GM19467 (cell line): ENCODE measurements at regions not wholly inside any gene's neighbourhood (a gene's known extent, or its start where the extent isn't known, plus 50 kb on each side); places are given as distances from the start of the nearest gene placed in this dataset.

Experiments
- ATAC-seq: cut with Tn5 transposase; IDR thresholded peaks from one replicate; pipeline ENCODE4 v1.9.1; 2021; ENCODE audit warnings: mild to moderate bottlenecking, moderate library complexity; ENCODE audit not compliant: unreplicated experiment

- ATAC-seq, result no peak
Measured at GRCh38 chr13:78802912-78803311, 144.0 kb upstream of the OBI1 start.

GRCh38 chr13:78787190-78787589 is 128.2 kb upstream of the OBI1 start:
- ATAC-seq, result no peak

DNA sequence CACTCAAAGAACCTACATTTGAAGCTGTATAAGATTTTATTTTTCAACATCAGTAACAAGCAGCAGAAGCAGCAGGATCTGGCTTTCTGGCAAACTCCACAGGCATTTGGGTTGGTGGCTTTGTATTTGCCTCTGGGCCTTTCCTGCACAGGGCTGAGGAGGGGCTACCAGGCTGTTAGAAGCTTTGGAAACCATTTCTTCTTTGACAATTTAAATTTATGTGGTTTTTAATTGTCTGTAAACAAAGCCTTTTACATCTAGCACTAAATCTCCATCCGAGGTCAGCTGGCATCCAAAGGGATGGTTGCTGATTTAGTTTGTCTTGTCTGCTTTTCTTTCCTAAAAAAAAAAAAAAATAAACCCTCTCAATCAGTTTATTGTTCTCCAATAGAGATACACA is 127.5 kb upstream of the OBI1 start:
- ATAC-seq, result no peak

- ATAC-seq, result no peak
Measured at GRCh38 chr13:78785764-78786163, 126.8 kb upstream of the OBI1 start.

GRCh38 chr13:78784014-78784750 is 125.2 kb upstream of the OBI1 start:
- ATAC-seq, result no peak

DNA sequence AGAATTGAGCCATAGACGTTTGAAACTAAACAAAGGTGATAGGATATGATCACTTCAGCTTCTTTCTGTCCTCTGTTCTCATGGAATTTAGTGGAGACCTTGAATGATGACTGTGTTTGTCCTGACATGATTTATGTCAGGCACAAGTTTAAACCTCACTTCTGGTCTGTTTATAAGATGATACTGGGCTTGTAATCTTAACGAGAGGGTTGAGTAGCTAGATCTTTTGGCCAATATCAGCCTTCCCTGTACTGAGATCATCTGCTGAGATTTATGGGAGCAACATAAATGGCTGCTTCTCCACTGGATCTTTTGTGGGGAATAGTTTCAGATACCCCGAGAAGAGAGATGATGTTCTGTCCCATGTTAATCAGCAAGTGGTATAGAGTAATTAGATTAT is 121.8 kb upstream of the OBI1 start:
- ATAC-seq, result no peak

DNA sequence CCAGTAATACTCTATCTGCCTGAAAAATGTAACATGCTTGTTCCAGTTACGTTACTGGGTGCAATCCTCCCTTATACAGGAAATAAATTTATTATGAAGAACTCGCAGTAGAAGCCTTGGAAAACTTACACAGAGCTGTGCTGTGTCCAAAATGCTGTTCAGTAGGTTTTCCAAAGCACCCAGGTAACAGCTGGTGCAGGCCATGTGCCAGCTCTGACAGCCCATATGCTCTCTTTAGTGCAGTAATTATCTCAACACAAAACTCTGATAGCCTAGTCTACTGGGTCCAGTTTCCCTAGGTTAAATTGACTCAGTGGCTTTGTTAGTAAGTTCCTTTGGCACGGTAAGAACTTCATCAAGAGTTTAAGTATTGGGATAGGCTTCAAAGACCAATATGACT is 120.7 kb upstream of the OBI1 start:
- ATAC-seq, result no peak

DNA sequence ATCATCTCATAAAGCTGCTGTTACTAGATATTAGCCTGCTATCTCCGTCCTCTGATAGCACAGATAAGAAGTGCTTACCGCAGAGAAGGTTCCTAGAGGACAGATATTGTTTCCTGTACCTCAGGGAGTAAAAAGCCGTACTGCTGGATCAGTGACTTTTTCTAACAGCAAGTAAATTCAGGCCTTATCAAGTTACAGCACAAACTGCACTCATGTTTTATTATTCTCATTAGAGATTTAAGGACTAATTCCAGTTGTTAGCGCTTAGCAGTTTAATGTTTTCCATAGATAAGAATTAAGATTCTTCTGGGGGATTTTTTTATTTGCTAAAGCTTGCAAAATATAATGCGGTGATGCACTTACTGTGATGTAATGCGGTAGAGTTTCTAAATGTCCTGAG is 119.0 kb upstream of the OBI1 start:
- ATAC-seq, result no peak

GRCh38 chr13:78777396-78777795 is 118.4 kb upstream of the OBI1 start:
- no peak for ATAC-seq

- no peak for ATAC-seq
Measured at GRCh38 chr13:78772933-78773332, 114.0 kb upstream of the OBI1 start.

DNA sequence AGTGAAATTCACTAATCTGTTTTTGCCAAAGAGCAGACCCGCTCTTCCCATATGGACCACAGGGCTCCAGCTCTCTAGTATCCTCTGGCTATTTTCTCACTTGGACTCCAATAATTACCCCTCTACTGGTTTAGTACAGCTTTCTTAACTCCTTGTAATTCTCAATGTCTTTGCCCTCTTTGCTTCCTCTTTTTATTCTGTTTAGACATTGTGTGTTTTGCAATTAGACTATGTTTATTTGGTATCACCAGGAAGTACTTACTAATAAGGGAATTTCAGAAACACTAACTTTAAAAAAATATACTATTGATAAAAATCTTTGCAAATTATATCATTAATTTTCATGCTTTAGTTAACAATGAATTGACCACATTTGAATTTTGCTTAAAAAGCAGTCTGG is 111.6 kb upstream of the OBI1 start:
- no peak for ATAC-seq

- no peak for ATAC-seq
Measured at GRCh38 chr13:78768950-78769349, 110.0 kb upstream of the OBI1 start.

GRCh38 chr13:78764665-78765064 is 105.7 kb upstream of the OBI1 start:
- no peak for ATAC-seq

DNA sequence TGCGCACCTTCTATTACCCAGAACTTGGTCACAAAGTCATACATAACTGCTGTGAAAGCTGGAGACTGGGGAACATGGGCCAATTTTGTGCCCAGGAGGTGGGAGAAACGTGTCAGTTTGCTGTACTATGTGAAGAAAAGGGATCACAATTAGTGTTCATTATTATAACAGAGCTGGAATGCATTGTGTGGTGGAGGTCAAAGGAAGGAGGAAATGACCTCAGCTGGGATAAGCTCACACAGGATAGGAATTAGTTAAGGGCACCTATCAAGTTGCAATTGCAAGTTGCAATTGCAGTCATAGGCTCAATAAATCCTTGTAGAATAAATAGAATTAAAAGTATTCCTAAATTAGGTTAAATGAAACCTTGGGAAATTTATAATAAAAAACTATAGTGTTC is 103.9 kb upstream of the OBI1 start:
- no peak for ATAC-seq

DNA sequence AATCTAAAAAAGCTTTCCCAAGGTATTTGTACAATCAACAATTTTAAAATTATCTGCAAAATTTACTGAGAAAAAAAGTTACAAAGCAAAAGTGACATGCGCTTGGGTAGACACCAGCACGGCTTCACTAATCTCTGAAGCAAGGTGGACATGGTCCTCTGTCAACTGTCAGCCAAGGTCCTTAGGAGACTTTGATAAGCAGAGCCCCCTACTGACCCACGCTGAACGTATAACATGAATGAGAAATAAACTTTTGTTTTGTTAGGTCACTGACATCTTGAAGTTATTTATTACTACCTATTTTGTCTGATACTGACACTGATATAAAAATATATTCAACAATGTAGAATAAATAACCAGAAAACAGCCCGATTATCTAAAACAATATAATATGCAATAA is 100.7 kb upstream of the OBI1 start:
- ATAC-seq, result no peak

GRCh38 chr13:78758549-78758948 is 99.6 kb upstream of the OBI1 start:
- ATAC-seq, result no peak

GRCh38 chr13:78753435-78753834 is 94.5 kb upstream of the OBI1 start:
- ATAC-seq, result no peak

GRCh38 chr13:78750735-78751134 is 91.8 kb upstream of the OBI1 start:
- ATAC-seq, result no peak

GRCh38 chr13:78743973-78744372 is 85.0 kb upstream of the OBI1 start:
- ATAC-seq, result no peak

GRCh38 chr13:78742659-78743058 is 83.7 kb upstream of the OBI1 start:
- no peak for ATAC-seq

- ATAC-seq, result no peak
Measured at GRCh38 chr13:78736142-78736541, 77.2 kb upstream of the OBI1 start.

DNA sequence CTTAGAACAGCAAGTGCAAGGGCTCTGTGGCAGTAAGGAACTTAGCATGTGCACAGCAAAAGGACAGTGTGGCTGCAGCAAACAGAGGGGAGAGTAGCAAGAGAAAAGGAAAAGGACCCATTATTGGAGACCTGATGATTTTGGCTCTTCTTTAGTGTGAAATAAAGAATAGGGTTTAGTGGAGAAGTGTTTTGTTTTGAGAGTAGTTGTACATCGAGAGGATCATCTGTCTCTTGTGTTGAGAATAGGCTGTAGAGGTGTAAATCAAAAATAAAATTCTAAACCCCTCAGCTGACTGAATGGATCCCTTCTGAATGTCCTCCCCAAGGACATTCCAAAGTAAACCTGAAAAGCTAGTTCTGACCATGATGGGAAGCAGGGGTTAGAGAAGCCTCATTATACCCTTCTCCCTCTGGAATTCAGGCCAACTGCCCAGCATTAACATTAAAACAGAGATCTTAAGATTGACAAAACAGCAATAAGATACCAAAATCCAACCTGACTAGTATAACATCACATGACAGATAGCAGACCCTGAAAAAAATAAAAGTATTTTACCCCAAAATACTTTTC is 73.6 kb upstream of the OBI1 start:
- no peak for ATAC-seq

DNA sequence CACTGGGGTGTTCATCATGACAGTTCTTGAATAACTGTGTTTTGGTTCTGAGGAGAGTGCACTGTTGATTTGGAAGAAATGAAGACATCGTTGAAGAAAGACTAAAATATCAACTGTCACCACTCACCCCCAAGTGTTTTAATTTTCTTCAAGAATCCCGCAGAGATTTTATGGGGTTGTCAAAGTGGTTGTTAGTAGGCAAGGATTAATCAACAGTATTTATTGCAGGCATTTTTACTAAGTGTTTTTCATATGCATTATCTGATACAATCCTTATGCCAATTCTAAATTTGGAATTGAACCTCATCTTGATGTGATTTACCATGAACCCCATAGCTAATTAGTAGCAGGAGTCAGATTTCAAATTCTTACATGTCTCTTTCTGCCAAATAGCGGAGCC is 63.7 kb upstream of the OBI1 start:
- ATAC-seq, result no peak
